MV-4-11 (cell line): ENCODE measurements at regions not wholly inside any gene's neighbourhood (a gene's known extent, or its start where the extent isn't known, plus 50 kb on each side); places are given as distances from the start of the nearest gene placed in this dataset.
"Not testable (repeated sequence)": the region's sequence is repeated elsewhere in the genome, so short reads cannot be mapped to it uniquely, and the experiment has no call there.

ENCODE experiments used
- DNase-seq: peaks from one replicate; lab custom pipeline; 2025; lab: John Stamatoyannopoulos, UW

DNA sequence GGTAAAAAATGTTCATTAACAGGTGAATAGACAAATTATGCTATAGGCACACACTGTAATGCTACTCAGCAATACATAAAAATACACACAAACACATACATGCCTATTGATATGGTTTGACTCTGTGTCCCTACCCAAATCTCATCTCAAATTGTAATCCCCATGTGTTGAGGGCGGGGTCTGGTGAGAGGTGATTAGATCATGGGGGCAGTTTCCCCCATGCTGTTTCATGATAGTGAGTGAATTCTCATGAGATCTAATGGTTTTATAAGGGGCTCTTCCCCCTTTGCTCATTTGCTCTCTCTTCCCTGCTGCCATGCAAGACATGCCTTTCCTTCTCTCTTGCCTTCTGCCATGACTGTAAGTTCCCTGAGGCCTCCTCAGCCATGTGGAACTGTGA is 403.1 kb upstream of the RORB start:
- DNase-seq: not testable (repeated sequence)

DNA sequence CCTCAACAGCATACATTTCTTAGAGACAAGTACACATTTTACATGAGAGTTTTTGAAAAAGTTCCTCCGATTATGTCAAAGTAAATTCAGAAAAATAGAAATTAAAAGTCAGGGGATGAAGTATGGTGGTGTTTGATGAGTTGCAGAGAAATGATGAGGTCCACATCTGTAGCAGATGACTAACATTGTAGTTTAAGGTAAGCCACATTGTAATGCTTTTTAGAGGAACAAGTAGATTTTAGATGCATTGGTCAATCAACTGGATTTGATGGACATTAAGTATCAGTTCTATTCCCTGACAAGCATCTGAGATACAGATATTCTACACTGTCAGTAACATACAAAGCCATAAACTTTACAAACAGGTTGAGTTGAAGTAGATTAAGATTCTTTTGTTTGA is 402.4 kb upstream of the RORB start:
- no peak for DNase-seq

DNA sequence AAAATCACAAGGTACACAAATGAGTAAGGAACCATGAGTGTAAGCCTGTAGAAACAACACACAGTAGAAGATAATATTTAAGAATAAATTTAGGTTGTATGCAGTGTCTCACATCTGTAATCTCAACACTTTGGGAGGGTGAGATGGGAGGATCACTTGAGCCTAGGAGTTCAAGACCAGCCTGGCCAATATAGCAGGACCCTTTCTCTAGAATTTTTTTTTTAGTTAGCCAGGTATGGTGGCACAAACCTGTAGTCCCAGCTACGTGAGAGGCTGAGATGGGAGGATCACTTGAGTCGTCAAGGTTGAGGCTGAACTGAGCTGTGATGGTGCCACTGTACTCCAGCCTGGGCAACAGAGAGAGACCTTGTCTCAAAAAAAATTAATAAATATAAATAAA is 401.2 kb upstream of the RORB start:
- DNase-seq: no peak

DNA sequence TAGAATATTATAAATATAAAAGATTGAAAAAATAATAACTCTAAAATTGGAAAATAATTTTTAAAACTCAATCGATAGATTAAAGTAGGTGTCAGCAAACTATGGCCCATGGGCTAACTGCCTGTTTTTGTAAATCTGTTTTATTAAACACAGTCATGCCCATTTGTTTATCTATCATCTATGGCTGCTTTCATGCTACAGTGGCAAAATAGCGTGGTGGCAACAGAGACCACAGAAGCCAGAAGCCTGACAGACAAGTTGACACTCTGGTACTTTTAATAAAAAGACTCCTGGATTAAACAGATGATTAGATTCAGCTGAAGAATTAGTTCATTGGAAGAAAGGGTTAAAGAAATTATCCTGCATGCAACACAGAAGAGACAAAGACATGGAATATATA is 400.7 kb upstream of the RORB start:
- no peak for DNase-seq

DNA sequence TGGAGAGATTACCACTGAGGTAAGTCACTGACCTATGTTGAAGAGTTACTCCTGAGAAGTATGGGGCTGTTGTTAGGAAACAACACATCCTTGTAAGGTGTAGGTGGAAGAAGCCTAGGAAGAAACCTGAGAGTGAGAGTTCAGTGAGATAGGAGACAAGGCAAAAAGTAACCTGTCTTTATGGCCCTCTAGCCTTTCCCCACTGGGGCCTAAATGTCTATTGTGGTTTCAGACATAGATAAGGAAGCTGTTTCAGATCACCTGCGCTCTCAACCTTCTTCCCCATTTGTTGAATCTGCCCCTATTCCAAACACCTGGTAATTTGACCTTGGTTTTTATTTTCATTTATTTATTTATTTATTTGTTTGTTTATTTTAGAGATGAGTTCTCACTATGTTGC is 397.1 kb upstream of the RORB start:
- no peak for DNase-seq

DNA sequence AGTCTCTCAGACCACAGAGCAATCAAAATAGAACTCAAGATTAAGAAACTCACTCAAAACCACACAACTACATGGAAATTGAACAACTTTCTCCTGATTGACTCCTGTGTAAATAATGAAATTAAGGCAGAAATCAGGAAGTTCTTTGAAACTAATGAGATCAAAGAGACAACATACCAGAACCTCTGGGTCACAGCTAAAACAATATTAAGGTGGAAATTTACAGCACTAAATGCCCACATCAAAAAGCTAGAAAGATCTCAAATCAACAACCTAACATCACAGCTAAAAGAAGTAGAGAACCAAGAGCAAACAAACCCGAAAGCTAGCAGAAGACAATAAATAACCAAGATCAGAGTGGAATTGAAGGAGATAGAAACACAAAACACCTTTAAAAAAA is 395.0 kb upstream of the RORB start:
- not testable (repeated sequence) for DNase-seq

DNA sequence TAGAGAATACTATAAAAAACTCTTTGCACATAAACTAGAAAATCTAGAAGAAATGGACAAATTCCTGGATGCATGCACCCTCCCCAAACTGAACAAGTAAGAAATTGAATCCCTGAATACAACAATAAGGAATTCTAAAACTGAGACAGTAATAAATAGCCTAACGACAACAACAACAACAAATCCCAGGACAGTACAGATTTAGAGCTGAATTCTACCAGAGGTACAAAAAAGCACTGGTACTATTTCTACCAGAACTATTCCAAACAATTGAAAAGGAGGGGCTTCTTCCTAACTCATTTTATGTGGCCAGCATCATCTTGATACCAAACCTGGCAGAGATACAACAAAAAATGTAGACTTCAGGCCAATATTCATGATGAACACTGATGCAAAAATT is 394.4 kb upstream of the RORB start:
- no peak for DNase-seq

DNA sequence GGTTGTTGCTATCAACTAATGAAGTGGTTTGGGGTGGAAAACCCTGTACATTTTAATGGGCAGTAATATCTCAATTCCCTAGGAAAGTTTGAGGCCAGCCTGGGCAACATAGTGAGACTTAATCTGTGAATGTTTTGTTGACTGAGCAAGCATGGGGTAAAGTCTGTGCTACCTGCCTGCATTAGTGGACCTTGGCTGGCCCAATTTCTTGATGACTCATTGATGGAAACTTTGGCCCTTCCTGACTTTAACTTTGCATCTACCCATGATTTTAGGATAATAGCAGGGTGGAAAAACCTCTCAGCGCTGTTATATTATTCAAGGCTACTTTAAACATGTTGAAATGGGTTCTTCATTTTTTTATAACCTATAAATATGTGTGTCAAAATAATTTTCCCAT is 389.4 kb upstream of the RORB start:
- DNase-seq: no peak

DNA sequence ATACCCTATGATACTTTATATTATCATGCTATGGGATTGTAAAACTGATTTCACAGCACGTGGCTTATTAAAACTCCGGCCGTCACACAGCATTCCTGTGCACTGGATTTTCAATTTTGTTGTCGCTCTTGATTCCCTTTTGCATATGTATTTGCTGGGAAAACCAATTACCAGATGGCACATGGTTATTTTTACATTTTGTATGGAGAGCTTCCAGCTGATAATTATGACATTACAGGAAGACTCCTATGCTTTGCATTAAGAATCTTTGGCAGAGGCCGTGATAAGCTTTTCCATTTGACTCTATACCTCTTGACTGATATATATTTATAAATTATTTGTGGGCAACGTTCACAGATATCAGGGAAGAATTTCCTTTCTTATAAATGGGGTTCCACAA is 381.2 kb upstream of the RORB start:
- no peak for DNase-seq

DNA sequence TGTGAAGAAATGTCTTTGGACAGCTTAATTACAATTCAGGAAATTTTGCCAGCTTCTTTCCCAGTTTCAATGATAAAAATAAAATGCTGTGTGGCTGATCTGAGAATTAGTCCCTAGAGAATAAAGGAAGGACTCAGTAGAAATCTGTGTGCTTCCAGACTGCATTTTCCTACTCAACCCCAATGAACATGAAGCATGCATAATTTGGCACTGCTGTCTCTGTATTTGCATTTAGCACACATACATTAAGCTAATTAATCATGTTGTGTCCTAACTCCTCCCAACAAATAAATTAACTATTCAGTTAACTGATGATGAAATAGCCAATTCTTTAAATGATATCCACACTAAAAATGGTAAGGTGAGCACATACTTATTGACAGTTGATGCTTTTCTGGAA is 380.0 kb upstream of the RORB start:
- DNase-seq: no peak

DNA sequence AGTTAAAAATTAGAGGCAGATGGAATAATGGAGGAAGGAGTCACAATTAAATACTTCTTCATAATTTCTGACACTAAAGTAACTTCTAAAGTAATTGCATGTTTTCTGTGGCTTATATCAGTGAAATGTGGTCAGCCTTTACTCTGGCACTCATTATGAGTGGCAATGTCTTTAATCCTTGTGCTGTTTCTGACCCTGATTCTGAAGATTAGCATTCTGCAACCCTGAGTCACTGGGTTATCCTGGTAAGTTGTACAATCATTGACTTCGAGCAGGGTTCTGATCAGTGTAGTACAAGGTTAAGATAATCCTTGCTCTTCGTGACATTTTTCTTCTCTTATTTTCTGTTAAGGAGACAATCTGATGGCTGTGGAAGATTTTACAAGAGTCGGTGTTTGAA is 379.4 kb upstream of the RORB start:
- DNase-seq: no peak

DNA sequence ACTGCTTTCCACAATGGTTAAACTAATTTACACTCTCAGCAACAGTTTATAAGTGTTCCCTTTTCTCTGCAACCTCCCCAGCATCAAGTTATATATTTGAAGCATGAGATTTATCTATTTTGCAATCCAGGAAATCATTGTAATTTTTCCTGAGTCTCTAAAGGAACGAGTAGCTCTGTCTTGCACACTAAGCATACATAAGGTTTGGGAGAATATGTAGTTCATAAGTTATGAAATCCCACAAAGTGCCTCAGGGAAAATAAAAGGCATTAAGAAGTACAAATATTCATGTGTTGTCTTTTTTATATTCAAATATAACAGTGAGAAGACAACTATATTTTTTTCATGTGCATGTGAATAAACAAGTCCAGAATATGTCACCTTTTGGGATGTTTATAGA is 377.1 kb upstream of the RORB start:
- no peak for DNase-seq

DNA sequence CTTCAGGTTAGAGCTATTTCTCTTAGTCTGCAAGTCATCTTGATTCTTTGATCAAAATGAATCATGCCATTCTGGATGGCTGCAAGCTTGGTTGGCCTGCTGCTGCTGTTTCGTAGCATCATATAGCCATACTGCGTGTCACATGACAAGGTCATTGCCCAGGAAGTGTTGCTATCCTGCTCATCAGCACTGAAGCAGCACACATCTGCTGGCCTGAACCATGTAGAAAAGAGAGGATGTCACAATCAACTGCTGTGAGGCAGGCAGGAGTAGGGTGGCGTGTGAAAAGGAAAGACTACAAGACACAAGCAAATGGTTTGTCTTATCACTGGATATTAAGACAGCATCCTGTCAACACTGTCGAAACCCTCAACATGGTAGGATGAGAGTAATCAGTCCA is 376.7 kb upstream of the RORB start:
- no peak for DNase-seq

DNA sequence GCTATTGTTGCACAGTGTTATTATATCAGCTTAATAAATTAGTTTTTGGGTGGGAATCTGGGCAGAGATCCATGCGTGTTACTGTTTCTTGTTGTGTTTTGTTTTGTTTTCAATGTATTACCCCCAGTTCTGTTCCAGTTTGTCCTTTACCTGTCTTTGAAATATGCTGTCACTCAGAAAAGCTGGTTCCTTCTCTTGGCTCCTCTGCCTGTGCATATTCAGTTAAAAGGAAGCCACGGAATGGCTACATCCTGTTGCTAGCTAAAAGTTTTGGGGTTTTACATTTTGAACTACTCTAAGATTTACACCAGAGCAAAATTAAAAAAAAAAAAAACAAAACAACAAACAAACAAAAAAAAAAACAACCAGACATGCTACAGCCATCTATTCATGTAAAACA is 374.9 kb upstream of the RORB start:
- DNase-seq: no peak

DNA sequence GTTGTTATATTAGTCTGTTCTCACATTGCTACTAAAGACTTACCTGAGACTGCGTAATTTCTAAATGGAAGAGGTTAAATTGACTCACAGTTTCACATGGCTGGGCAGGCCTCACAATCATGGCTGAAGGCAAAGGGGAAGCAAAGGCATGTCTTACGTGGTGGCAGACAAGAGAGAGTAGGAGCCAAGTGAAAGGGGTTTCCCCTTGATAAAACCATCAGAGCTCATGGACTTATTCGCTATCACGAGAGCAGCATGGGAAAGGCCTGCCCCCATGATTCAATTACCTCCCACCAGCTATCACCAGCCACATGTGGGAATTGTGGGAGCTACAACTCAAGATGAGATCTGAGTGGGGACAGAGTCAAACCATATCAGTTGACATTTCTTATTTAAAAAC is 374.5 kb upstream of the RORB start:
- no peak for DNase-seq

DNA sequence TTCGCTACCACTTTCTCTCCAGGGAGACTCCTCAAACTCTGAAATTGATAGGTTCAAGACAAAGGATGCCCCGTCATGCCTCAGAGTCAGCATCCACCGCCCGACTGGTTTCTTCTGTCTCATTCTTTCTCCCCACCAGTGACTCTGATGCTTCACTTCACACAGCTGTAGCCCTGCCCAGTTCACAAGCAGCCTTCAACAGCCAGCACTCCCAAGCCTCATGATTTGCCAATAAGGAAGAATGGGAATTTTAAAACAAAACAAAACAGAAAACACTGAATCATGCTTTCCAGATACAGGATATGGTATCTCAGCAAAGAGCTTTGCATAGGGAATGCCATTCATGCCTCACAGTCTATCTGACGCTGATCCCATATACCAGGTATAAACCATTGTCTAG is 371.2 kb upstream of the RORB start:
- DNase-seq: no peak

DNA sequence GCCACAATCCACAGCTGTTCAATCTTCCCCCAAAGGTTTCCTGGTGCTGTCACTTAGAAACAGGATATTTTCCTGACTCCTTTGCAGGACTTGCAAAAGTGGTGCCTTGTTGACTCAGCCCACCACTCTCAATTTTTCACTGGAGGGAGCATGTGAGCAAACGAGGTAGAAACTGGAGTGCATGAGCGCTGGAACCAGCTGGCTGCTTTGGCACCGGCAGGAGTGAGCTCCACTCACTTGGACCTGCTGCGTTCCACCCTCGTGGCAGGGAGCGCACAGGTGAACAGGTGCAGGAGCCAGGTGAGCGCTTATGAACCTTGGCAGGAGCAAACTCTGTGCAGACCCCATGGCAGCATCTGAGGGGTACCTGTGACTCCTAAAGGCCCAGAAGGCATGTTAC is 364.1 kb upstream of the RORB start:
- DNase-seq: no peak

DNA sequence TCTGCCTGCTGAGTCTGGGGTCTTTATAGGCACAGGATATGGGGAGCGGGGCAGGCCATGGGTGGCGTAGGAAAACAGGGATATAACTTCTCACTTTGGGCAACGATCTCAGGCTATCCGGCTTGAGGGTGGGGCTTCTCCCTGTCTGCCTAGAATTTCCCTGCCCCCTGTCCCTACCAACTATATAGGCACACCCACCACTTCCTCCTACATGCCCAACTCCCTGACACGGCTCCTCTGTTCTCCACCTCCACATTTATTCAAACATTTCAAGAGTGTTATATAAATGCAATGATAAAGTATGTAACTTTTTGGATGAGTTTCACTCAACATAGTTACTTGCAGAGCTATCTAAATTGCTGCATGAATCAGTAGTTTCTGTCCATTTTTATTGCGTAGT is 363.2 kb upstream of the RORB start:
- no peak for DNase-seq

DNA sequence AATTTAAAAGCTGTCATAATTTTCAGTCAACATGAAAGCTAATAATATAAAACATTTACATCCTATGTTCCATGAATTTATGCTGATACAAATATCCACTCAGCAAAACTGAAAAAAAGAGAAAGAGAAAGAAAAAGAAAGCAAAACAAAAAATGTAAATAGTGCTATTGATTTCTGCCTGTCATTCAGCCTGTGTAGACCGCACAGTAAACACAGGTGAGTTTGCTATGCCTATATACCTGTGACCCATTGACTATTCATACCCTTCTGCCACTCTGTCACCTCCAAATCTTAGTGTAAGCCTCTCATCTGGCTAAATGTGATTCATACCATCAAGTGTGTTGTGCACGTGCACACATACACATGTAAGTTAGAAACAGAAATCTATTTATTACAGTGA is 359.0 kb upstream of the RORB start:
- DNase-seq: no peak

DNA sequence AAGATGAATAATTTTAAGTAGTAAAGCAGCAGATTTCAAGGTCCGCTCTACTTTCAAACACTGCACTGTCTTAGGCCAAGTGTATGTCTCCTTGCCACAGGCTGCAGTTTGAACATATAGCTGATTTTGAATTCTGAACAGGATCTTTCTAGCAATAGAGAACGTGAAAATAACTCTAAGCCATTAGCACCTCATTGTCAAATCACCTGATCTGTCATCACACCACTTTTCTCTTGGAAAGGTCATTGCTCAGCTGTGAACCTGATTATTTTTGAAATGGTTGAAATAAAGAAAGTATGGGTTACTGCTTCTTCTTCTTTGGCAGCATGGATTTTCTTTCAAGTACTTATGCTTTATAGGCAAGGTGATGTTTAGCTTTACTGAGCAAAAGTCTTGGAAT is 357.0 kb upstream of the RORB start:
- DNase-seq: no peak

DNA sequence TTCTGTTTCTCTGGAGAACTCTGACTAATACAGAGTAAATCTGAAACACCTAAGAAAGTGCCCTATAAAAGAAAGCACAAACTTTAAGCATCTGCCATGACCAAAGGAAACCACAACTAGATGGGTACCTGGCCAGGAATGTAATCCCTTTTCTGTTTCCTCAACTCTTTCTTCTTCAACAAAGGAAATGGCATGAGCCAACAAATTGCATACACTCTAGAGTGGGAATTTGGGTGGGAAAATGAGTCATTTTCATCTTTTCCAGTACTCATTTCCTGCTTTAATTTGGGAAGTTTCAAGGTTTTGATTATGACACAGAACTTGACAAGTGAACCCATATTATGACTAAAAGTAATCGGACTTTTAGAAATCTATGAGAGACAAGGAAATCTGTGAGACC is 349.2 kb upstream of the RORB start:
- DNase-seq: no peak

DNA sequence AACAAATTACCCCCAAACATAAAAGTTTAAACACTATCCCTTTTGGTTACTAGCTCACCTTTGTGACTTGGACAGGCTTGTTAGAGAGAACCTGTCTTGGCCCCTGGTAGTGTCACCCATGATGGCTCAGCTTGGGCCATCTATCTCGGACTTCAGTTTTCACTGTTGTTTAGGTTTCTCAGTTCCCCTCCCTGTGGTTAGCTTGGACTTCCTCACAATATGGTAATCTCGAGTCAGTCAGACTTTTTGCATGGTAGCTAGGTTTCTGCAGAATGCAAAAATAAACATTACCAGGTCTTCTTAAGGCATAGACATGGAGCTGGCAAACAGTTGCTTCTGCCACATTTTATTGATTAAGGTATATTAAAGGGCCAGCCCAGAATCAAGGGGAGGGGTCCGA is 324.3 kb upstream of the RORB start:
- peak; percentile 88 for DNase-seq

DNA sequence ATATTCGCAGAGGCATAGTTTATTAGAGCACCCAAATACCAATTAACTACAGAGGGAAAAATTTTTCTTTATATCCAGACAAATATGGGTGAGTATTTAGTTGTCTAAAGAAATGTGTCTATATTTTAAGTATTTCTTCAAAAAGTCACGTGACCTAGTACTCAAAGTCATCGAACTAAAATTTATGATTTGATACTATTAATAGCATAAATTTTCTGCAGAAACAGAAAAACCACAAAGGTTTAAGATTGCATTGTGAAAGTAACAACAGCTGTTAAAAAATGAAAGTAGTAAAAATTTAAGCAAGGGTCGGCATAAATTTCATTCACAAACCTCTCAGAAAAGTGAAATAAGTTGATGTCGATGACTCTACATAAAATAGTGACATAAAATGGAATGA is 323.9 kb upstream of the RORB start:
- DNase-seq: peak; percentile 52

DNA sequence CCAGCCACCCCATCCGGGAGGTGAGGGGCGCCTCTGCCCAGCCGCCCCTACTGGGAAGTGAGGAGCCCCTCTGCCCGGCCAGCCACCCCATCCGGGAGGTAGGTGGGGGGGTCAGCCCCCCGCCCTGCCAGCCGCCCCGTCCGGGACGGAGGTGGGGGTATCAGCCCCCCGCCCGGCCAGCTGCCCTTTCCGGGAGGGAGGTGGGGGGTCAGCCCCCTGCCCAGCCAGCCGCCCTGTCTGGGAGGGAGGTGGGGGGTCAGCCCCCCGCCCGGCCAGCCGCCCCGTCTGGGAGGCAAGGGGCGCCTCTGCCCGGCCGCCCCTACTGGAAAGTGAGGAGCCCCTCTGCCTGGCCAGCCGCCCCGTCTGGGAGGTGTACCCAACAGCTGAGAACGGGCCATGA is 299.4 kb upstream of the RORB start:
- not testable (repeated sequence) for DNase-seq

DNA sequence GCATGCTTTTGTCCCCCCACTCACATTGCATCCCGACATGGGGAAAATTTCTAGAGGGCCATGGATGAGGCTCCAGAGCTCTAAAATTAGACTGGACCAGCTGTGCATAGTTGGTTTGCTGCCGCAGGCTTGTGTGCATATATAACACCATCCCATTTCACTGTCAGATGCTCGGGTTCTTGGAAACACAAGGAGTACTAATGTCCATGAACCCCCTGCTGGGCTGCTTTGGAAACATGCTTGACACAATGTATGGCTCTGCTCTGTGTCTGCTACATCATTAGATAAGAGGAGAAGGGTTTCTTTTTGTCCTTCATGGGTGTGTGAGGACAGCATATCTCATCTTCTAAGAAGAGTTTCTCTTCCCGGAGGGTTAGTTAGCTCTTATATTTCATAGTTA is 292.1 kb upstream of the RORB start:
- DNase-seq: no peak
